GM23338 (cell line): ENCODE measurements at regions not wholly inside any gene's neighbourhood (a gene's known extent, or its start where the extent isn't known, plus 50 kb on each side); places are given as distances from the start of the nearest gene placed in this dataset.

Experiments
- ATAC-seq: fragments of 200-7000 bp; cut with Tn5 transposase; 3 replicates; pipeline ENCODE4 v1.9.1; 2020
- DNase-seq: peaks from one replicate; pipeline ENCODE4 v3.0.0-alpha.2; 2015; ENCODE audit warnings: low spot score
- H2AFZ ChIP-seq: fragments of 200-600 bp; sonication (generic); 2 replicates; pipeline ENCODE4 v1.8.0; 2016; ENCODE audit warnings: antibody characterized with exemption, mild to moderate bottlenecking, moderate library complexity
- H3F3A ChIP-seq: fragments of 200-600 bp; sonication (generic); replicated peaks from 2 replicates; pipeline ENCODE4 v1.8.0; 2017; ENCODE audit warnings: antibody characterized with exemption, mixed run types, low read depth
- H3K27ac ChIP-seq: fragments of 200-600 bp; sonication (generic); 2 replicates; pipeline ENCODE4 v1.6.1; 2016; ENCODE audit warnings: low read depth
- H3K27me3 ChIP-seq: fragments of 200-600 bp; sonication (generic); 2 replicates; pipeline ENCODE4 v1.8.0; 2016; ENCODE audit warnings: mild to moderate bottlenecking, mixed run types, moderate library complexity; ENCODE audit not compliant: insufficient read depth
- H3K36me3 ChIP-seq: fragments of 200-600 bp; sonication (generic); 2 replicates; pipeline ENCODE4 v1.8.0; 2016; ENCODE audit warnings: mild to moderate bottlenecking; ENCODE audit not compliant: insufficient read depth
- H3K4me1 ChIP-seq: fragments of 200-600 bp; sonication (generic); 2 replicates; pipeline ENCODE4 v1.8.0; 2016; ENCODE audit warnings: mild to moderate bottlenecking, moderate library complexity; ENCODE audit not compliant: insufficient read depth
- H3K4me2 ChIP-seq: fragments of 200-600 bp; sonication (generic); 2 replicates; pipeline ENCODE4 v1.7.1; 2017; ENCODE audit warnings: mixed run types
- H3K4me3 ChIP-seq: fragments of 200-600 bp; sonication (generic); 2 replicates; pipeline ENCODE4 v1.6.1; 2016; ENCODE audit warnings: mixed run types
- H3K79me2 ChIP-seq: fragments of 200-600 bp; sonication (generic); replicated peaks from 2 replicates; pipeline ENCODE4 v1.8.0; 2017; ENCODE audit warnings: mild to moderate bottlenecking; ENCODE audit not compliant: insufficient read depth
- H3K9me2 ChIP-seq: fragments of 200-600 bp; sonication (generic); 2 replicates; pipeline ENCODE4 v1.8.0; 2017; ENCODE audit not compliant: insufficient read depth
- H4K20me1 ChIP-seq: fragments of 200-600 bp; sonication (generic); replicated peaks from 2 replicates; pipeline ENCODE4 v1.8.0; 2017; ENCODE audit warnings: mild to moderate bottlenecking; ENCODE audit not compliant: insufficient read depth
- H3K27ac Mint-ChIP-seq: 2 replicates; pipeline ENCODE4 v1.8.0; 2020; ENCODE audit warnings: inconsistent platforms, mild to moderate bottlenecking, moderate library complexity, mixed read lengths
- H3K27me3 Mint-ChIP-seq: 3 replicates; pipeline ENCODE4 v1.8.0; 2022; ENCODE audit warnings: low read depth, mild to moderate bottlenecking, moderate library complexity, mixed read lengths, inconsistent platforms; ENCODE audit not compliant: insufficient read depth, poor library complexity
- H3K36me3 Mint-ChIP-seq: 3 replicates; pipeline ENCODE4 v1.8.0; 2021; ENCODE audit warnings: low read depth, mild to moderate bottlenecking, inconsistent platforms, moderate library complexity, mixed read lengths
- H3K4me1 Mint-ChIP-seq: 3 replicates; pipeline ENCODE4 v1.8.0; 2020; ENCODE audit warnings: mild to moderate bottlenecking, inconsistent platforms, mixed read lengths
- H3K4me3 Mint-ChIP-seq: 3 replicates; pipeline ENCODE4 v1.8.0; 2021; ENCODE audit warnings: moderate library complexity, mild to moderate bottlenecking, inconsistent platforms, mixed read lengths
- H3K9me3 Mint-ChIP-seq: 3 replicates; pipeline ENCODE4 v1.8.0; 2020; ENCODE audit warnings: moderate library complexity, mild to moderate bottlenecking, inconsistent platforms, mixed read lengths
- JUNB ChIP-seq: IDR thresholded peaks from one replicate; pipeline ENCODE4 v1.6.1; 2016; ENCODE audit warnings: antibody characterized with exemption; ENCODE audit not compliant: unreplicated experiment
- POLR2AphosphoS5 ChIP-seq: IDR thresholded peaks from 2 replicates; pipeline ENCODE4 v1.6.1; 2016; ENCODE audit warnings: antibody characterized with exemption, low read depth
- TF ChIP-seq, protein P1 (sequence below): fragments of 250-450 bp; sonication (Bioruptor Pico); IDR thresholded peaks from 2 replicates; pipeline ENCODE4 v1.5.0; 2020; ENCODE audit warnings: mild to moderate bottlenecking, moderate library complexity
- TF ChIP-seq, protein P2 (sequence below): IDR thresholded peaks from one replicate; pipeline ENCODE4 v1.6.1; 2018; ENCODE audit warnings: antibody characterized with exemption; ENCODE audit not compliant: unreplicated experiment
- TF ChIP-seq, protein P3 (sequence below), 2 experiments: fragments of 200-600 bp in 1 of 2; sonication (generic) in 1 of 2; conservative IDR thresholded peaks; 2 replicates each; pipeline versions ENCODE4 v1.5.1 to v1.6.1; 2016 to 2017; ENCODE audit warnings: antibody characterized with exemption in 2 of 2, low read depth in 2 of 2, mild to moderate bottlenecking in 2 of 2, moderate library complexity in 1 of 2

DNA sequence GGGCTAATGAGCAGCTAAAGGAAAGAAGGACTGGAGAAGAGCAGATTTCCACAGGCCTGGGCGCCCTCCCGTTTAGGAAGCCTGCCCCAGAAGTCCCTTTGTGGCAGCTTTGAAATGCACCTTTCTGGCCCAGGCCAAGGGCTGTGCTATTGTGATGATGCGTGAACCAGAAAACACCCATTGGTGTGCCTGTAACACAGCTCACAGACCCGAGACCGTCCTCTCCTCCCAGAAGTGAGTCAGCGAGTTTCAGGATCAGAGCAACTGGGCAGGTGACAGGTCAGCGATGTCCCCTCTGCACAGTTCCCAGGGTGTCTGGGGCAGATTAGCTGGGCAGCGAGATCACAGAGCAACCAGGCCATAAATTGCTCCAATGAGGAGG lies 71.9 kb upstream of the SULF2 start (continued):
- TF ChIP-seq, protein P1, sequence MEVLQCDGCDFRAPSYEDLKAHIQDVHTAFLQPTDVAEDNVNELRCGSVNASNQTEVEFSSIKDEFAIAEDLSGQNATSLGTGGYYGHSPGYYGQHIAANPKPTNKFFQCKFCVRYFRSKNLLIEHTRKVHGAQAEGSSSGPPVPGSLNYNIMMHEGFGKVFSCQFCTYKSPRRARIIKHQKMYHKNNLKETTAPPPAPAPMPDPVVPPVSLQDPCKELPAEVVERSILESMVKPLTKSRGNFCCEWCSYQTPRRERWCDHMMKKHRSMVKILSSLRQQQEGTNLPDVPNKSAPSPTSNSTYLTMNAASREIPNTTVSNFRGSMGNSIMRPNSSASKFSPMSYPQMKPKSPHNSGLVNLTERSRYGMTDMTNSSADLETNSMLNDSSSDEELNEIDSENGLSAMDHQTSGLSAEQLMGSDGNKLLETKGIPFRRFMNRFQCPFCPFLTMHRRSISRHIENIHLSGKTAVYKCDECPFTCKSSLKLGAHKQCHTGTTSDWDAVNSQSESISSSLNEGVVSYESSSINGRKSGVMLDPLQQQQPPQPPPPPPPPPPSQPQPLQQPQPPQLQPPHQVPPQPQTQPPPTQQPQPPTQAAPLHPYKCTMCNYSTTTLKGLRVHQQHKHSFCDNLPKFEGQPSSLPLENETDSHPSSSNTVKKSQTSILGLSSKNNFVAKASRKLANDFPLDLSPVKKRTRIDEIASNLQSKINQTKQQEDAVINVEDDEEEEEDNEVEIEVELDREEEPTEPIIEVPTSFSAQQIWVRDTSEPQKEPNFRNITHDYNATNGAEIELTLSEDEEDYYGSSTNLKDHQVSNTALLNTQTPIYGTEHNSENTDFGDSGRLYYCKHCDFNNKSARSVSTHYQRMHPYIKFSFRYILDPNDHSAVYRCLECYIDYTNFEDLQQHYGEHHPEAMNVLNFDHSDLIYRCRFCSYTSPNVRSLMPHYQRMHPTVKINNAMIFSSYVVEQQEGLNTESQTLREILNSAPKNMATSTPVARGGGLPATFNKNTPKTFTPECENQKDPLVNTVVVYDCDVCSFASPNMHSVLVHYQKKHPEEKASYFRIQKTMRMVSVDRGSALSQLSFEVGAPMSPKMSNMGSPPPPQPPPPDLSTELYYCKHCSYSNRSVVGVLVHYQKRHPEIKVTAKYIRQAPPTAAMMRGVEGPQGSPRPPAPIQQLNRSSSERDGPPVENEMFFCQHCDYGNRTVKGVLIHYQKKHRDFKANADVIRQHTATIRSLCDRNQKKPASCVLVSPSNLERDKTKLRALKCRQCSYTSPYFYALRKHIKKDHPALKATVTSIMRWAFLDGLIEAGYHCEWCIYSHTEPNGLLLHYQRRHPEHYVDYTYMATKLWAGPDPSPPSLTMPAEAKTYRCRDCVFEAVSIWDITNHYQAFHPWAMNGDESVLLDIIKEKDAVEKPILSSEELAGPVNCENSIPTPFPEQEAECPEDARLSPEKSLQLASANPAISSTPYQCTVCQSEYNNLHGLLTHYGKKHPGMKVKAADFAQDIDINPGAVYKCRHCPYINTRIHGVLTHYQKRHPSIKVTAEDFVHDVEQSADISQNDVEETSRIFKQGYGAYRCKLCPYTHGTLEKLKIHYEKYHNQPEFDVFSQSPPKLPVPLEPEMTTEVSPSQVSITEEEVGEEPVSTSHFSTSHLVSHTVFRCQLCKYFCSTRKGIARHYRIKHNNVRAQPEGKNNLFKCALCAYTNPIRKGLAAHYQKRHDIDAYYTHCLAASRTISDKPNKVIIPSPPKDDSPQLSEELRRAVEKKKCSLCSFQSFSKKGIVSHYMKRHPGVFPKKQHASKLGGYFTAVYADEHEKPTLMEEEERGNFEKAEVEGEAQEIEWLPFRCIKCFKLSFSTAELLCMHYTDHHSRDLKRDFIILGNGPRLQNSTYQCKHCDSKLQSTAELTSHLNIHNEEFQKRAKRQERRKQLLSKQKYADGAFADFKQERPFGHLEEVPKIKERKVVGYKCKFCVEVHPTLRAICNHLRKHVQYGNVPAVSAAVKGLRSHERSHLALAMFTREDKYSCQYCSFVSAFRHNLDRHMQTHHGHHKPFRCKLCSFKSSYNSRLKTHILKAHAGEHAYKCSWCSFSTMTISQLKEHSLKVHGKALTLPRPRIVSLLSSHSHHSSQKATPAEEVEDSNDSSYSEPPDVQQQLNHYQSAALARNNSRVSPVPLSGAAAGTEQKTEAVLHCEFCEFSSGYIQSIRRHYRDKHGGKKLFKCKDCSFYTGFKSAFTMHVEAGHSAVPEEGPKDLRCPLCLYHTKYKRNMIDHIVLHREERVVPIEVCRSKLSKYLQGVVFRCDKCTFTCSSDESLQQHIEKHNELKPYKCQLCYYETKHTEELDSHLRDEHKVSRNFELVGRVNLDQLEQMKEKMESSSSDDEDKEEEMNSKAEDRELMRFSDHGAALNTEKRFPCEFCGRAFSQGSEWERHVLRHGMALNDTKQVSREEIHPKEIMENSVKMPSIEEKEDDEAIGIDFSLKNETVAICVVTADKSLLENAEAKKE (CRISPR knock-in tag) = no peak

DNA sequence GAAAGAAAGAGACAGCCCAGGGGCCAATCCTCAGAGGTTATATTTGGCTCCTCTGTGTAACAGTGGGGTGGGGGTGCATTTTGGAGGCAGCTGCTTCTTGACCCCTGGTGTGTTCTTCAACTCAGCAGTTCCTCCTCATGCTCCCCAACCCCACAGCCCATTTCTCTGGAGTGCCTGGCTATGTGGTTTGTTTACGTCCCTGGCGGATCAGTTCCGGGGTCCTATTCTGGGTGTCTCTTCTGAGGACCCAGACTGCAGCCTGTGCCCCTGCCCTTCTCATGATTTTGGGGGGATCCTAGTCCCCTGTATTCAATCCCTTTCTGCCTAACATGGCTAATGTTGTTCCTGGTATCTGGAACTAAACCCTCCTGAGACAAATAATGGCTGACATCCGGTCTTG lies 70.5 kb upstream of the SULF2 start:
- ATAC-seq = no peak
- H3K4me1 Mint-ChIP-seq = peaks cover 6% of the 10 kb centered on the region; the same call in 2 of the 3 replicates
- TF ChIP-seq, protein P2, sequence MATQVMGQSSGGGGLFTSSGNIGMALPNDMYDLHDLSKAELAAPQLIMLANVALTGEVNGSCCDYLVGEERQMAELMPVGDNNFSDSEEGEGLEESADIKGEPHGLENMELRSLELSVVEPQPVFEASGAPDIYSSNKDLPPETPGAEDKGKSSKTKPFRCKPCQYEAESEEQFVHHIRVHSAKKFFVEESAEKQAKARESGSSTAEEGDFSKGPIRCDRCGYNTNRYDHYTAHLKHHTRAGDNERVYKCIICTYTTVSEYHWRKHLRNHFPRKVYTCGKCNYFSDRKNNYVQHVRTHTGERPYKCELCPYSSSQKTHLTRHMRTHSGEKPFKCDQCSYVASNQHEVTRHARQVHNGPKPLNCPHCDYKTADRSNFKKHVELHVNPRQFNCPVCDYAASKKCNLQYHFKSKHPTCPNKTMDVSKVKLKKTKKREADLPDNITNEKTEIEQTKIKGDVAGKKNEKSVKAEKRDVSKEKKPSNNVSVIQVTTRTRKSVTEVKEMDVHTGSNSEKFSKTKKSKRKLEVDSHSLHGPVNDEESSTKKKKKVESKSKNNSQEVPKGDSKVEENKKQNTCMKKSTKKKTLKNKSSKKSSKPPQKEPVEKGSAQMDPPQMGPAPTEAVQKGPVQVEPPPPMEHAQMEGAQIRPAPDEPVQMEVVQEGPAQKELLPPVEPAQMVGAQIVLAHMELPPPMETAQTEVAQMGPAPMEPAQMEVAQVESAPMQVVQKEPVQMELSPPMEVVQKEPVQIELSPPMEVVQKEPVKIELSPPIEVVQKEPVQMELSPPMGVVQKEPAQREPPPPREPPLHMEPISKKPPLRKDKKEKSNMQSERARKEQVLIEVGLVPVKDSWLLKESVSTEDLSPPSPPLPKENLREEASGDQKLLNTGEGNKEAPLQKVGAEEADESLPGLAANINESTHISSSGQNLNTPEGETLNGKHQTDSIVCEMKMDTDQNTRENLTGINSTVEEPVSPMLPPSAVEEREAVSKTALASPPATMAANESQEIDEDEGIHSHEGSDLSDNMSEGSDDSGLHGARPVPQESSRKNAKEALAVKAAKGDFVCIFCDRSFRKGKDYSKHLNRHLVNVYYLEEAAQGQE = no peak
- no peak for TF ChIP-seq POLR2AphosphoS5
- no peak for TF ChIP-seq JUNB
- TF ChIP-seq, protein P3, sequence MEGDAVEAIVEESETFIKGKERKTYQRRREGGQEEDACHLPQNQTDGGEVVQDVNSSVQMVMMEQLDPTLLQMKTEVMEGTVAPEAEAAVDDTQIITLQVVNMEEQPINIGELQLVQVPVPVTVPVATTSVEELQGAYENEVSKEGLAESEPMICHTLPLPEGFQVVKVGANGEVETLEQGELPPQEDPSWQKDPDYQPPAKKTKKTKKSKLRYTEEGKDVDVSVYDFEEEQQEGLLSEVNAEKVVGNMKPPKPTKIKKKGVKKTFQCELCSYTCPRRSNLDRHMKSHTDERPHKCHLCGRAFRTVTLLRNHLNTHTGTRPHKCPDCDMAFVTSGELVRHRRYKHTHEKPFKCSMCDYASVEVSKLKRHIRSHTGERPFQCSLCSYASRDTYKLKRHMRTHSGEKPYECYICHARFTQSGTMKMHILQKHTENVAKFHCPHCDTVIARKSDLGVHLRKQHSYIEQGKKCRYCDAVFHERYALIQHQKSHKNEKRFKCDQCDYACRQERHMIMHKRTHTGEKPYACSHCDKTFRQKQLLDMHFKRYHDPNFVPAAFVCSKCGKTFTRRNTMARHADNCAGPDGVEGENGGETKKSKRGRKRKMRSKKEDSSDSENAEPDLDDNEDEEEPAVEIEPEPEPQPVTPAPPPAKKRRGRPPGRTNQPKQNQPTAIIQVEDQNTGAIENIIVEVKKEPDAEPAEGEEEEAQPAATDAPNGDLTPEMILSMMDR (conservative IDR thresholded peaks at IDR 0.05; ENCODE audit: low read depth in 2 of 2) = no peak

More for the DNA sequence above, 70.5 kb upstream of the SULF2 start:
- H3F3A ChIP-seq = no peaks in the 10 kb centered on the region
- H3K27me3 Mint-ChIP-seq = peaks cover 5% of the 10 kb centered on the region
- no peaks in the 10 kb centered on the region for H3K36me3 ChIP-seq
- H3K9me2 ChIP-seq = no peaks in the 10 kb centered on the region; the same call in 1 of the 2 replicates
- no peak overlapping the region for H3K27ac ChIP-seq
- H4K20me1 ChIP-seq = no peaks in the 10 kb centered on the region
- H3K9me3 Mint-ChIP-seq = peaks cover 54% of the 10 kb centered on the region
- no peak overlapping the region for H3K4me2 ChIP-seq
- DNase-seq = no peak
- H3K4me3 Mint-ChIP-seq = no peak overlapping the region
- H3K27ac Mint-ChIP-seq = no peak overlapping the region
- H3K27me3 ChIP-seq = no peaks in the 10 kb centered on the region
- no peak overlapping the region for H3K4me3 ChIP-seq
- H3K36me3 Mint-ChIP-seq = peaks cover 37% of the 10 kb centered on the region
- no peaks in the 10 kb centered on the region for H3K4me1 ChIP-seq
- H3K79me2 ChIP-seq = no peaks in the 10 kb centered on the region
- no peak overlapping the region for H2AFZ ChIP-seq
